ENCODE measurements at regions not wholly inside any gene's neighbourhood (a gene's known extent, or its start where the extent isn't known, plus 50 kb on each side); places are given as distances from the start of the nearest gene placed in this dataset.

DNA sequence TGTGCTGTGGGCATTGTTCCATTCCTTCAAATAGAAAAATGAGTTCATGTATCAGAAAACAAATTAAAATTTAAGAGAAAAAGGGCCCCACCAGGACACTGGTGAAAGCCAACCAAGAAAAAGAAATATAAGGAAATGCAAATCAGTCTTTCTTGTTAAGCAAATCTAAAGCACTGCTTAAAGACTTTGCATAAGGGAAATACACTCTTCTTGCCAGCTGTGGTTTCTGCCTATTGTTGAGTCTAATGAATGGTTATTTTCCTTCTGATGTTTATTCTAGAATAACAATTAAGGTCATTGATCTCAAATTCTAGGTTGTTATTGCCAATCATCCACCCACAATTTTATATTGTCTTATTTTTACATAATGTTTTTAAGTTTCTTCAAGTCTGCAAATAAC is 158.6 kb upstream of the SNX7 start:
- no peak for DNase-seq (ENCODE audit: insufficient read length, low spot score)
- TF ChIP-seq, protein P1, sequence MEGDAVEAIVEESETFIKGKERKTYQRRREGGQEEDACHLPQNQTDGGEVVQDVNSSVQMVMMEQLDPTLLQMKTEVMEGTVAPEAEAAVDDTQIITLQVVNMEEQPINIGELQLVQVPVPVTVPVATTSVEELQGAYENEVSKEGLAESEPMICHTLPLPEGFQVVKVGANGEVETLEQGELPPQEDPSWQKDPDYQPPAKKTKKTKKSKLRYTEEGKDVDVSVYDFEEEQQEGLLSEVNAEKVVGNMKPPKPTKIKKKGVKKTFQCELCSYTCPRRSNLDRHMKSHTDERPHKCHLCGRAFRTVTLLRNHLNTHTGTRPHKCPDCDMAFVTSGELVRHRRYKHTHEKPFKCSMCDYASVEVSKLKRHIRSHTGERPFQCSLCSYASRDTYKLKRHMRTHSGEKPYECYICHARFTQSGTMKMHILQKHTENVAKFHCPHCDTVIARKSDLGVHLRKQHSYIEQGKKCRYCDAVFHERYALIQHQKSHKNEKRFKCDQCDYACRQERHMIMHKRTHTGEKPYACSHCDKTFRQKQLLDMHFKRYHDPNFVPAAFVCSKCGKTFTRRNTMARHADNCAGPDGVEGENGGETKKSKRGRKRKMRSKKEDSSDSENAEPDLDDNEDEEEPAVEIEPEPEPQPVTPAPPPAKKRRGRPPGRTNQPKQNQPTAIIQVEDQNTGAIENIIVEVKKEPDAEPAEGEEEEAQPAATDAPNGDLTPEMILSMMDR (IDR thresholded peaks at IDR 0.05; ENCODE audit: insufficient read depth, missing control alignments) = no peak
- no peak for FAIRE-seq

DNA sequence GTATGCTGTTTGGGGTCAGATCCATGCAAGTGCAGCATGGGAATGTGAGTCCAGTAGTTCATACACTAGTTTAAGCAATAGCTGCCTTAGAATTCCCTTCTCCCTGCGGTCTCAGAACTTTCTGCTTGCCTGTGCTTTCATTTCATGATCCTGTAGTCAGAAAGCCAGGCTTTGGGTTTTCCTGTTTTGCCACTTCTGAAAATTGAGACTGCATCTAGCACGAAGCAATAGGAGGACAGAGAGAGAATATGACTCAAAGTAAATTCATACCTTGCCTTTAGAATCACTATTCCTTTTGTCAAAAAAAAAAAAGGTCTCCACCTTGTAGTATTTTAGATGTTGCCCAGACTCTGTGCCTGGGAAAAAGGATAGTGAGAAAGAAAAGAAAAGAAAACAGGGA is 161.2 kb upstream of the SNX7 start:
- FAIRE-seq = no peak
- TF ChIP-seq, protein P1 (IDR thresholded peaks at IDR 0.05; ENCODE audit: insufficient read depth, missing control alignments) = no peak

DNA sequence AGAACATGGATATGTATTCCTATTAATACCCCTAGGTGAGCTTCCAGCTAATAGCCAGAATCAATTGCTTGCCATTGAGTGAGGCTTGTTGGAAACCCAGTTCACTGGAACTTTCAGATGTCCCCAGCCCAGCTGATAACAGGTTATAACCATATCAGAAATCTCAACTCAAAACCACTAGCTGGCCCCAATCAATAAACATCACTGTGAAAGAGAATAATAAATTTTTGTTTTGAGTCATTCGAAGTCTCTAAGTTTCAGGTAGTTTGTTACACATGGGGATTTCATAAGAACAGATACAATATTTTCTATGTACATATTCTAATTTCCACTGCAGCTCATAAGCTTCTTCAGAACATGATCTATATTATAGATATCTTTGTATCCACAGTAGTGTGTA is 162.9 kb upstream of the SNX7 start:
- FAIRE-seq = no peak
- TF ChIP-seq, protein P1 (IDR thresholded peaks at IDR 0.05; ENCODE audit: insufficient read depth, missing control alignments) = no peak
- DNase-seq (ENCODE audit: insufficient read length, low spot score) = no peak

More for the DNA sequence above, 161.2 kb upstream of the SNX7 start:
- DNase-seq (ENCODE audit: insufficient read length, low spot score) = no peak

DNA sequence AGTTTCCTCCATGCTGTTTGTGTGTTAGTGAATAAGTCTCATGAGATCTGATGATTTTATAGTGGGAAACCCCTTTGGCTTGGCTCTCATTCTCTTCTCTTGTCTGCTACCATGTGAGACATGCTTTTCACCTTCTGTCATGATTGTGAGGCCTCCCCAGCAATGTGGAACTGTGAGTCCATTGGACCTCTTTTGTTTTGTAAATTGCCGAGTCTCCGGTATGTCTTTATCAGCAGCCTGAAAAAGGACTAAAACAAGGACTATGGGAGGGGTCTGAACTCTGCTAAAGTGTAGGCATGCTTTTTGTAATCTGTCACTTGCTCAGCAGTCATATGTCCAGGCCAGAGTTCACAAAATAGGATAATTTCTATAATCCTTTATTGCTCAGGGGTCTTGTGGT is 164.0 kb upstream of the SNX7 start:
- FAIRE-seq = no peak

DNA sequence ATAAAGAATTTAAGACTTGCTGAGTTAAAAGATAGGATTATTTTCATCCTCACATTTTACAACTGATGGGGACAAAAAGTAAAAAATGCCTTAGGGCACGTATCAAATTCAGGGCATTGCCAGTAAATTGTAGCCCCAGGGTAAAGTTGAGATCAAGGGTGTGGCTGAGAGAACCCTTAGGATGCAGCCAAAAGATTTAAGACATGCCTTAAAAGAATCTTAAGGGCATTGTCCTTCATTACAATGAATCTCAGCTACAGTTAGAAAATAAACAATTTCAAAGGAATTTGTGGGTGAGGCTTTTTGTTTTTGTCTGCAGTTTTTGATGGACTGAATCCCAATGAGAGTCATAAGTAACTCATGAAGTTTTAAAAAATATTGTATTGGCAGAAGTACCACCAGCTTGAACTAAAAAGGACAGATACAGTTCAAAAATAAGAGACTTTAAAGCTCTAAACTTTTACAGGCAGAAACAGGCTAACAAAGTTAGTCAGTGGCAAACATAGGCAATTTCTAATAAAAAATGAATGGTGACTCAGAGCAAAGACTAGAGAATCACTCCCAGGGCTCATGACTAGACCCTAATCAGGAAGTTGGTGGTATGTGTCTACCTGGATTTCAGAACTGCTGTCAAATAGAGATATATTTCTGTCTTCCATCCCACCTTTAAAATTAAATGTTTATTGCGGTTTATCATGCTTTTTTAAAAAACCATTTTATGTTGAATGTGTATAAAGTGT is 165.1 kb upstream of the SNX7 start:
- FAIRE-seq = no peak
- TF ChIP-seq, protein P1 (IDR thresholded peaks at IDR 0.05; ENCODE audit: insufficient read depth, missing control alignments) = no peak
- no peak for DNase-seq (ENCODE audit: insufficient read length, low spot score)

More for the DNA sequence above, 164.0 kb upstream of the SNX7 start:
- DNase-seq (ENCODE audit: insufficient read length, low spot score) = no peak
- TF ChIP-seq, protein P1 (IDR thresholded peaks at IDR 0.05; ENCODE audit: insufficient read depth, missing control alignments) = no peak

DNA sequence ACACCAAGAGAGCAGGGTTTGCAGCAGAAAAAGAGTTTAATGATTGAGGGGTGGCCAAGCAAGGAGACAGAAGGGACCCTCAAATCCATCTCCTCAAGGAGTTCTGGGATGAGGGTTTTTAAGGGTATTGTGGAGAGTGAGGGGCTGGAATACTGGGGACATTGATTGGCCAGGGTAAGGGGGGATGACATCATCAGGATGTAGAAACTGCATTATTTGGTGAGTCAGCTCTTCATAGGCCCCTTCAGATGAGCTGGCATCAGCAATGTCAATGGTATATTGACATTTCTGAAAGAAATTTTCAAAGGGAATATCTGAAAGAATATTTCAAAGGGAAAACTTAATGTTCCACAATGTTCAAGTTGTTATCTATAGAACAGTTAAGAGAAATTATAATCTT is 168.1 kb upstream of the SNX7 start:
- FAIRE-seq (no peak), DNase-seq (ENCODE audit: insufficient read length, low spot score) (no peak)
- TF ChIP-seq, protein P1 (IDR thresholded peaks at IDR 0.05; ENCODE audit: insufficient read depth, missing control alignments) = no peak

DNA sequence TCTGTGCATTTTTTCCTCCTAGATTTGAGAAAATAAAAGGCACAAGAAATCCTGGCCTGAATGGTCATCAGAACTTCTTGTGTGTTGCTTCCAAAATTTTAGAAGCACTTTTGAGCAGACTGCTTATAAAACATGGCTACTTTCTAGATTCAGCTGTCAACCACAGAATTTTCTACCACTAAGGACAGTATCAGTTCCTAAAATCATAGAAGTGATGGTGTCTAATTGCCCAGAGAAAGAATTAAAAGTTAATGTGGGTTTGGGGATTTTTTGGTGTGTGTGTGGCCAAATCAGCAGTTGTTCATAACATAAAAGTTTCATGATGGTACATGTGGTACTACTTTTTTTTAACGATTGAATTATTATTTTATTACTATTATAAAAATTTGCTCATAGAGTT is 171.4 kb upstream of the SNX7 start:
- no peak for FAIRE-seq
- DNase-seq (ENCODE audit: insufficient read length, low spot score) = no peak
- TF ChIP-seq, protein P1 (IDR thresholded peaks at IDR 0.05; ENCODE audit: insufficient read depth, missing control alignments) = no peak
